ENCODE measurements at regions not wholly inside any gene's neighbourhood (a gene's known extent, or its start where the extent isn't known, plus 50 kb on each side); places are given as distances from the start of the nearest gene placed in this dataset.

DNA sequence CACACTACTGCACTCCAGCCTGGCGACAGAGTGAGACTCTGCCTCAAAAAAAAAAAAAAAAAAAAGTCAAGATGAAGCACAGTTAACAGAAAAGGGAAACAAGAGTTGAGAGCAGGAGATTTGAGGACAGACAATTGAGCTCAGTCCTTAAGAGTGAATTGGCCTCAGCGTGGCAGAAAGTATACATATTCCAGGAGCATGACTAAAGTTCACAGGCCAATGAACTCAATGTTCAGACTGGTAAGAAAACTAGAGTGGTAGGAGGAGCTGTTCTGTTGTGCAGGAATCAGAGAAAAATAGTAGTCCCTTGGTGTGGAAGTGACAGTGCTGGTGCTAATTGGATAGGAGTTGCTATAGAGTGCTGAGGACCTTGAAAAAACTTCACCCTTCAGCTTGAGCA is 60.0 kb downstream of the NRN1 start:
- POLR2A ChIA-PET = no interaction called here
- in situ Hi-C loops (cut with HindIII; ENCODE audit: low pct_unique_long_range_greater_than_20kb, low sequenced_read_pairs) = no loop called here

DNA sequence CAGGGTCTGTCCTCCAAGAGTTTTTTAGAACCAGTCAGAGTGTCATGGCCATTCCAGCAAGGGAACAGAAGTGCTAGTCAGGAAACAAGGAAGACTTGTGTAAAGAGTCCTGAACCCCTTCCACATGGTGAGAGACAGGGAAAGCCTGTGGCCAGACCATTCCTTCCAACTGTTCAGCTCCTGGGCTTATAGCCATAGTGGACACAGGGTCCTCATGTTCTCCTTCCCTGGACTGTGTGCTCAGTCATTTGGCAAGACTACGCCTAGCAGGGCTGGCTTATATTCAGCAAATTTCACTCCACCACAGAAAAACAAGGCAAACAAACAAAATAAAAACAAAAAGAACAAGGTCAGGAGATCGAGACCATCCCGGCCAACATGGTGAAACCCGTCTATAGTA is 60.5 kb downstream of the NRN1 start:
- Histone ChIP-seq H3K9me3 (ENCODE audit: control insufficient read depth, insufficient read depth, low read depth, low read length) (peaks cover 6% of the 10 kb centered on the region; the same call in 1 of the 2 replicates), H3K27me3 (ENCODE audit: control insufficient read depth, insufficient read depth, low read length) (no peaks in the 10 kb centered on the region), H3K4me3 (ENCODE audit: low read depth in 2 of 2, low read length in 2 of 2) (no peak overlapping the region), H3K27ac (ENCODE audit: low read length) (no peak overlapping the region), H3K4me1 (ENCODE audit: control insufficient read depth, insufficient read depth, low read length) (no peaks in the 10 kb centered on the region), H3K36me3 (ENCODE audit: control insufficient read depth, insufficient read depth, low read length) (no peaks in the 10 kb centered on the region)
- no peak for ATAC-seq
- no peak for DNase-seq (ENCODE audit: low read depth, low spot score)
- POLR2A ChIA-PET = no interaction called here
- CTCF ChIA-PET = no interaction called here
- intact Hi-C loops (cut with micrococcal nuclease; ENCODE audit: unreplicated experiment) = no loop called here
- TF ChIP-seq SIN3A (IDR thresholded peaks at IDR 0.05; ENCODE audit: borderline replicate concordance, insufficient read depth, low read depth, low read length) (no peak), TCF7L2 (IDR thresholded peaks at IDR 0.05; ENCODE audit: low read depth, low read length) (no peak), POLR2AphosphoS5 (IDR thresholded peaks at IDR 0.05; ENCODE audit: low read depth, low read length) (no peak)
- TF ChIP-seq, protein P1, sequence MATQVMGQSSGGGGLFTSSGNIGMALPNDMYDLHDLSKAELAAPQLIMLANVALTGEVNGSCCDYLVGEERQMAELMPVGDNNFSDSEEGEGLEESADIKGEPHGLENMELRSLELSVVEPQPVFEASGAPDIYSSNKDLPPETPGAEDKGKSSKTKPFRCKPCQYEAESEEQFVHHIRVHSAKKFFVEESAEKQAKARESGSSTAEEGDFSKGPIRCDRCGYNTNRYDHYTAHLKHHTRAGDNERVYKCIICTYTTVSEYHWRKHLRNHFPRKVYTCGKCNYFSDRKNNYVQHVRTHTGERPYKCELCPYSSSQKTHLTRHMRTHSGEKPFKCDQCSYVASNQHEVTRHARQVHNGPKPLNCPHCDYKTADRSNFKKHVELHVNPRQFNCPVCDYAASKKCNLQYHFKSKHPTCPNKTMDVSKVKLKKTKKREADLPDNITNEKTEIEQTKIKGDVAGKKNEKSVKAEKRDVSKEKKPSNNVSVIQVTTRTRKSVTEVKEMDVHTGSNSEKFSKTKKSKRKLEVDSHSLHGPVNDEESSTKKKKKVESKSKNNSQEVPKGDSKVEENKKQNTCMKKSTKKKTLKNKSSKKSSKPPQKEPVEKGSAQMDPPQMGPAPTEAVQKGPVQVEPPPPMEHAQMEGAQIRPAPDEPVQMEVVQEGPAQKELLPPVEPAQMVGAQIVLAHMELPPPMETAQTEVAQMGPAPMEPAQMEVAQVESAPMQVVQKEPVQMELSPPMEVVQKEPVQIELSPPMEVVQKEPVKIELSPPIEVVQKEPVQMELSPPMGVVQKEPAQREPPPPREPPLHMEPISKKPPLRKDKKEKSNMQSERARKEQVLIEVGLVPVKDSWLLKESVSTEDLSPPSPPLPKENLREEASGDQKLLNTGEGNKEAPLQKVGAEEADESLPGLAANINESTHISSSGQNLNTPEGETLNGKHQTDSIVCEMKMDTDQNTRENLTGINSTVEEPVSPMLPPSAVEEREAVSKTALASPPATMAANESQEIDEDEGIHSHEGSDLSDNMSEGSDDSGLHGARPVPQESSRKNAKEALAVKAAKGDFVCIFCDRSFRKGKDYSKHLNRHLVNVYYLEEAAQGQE (IDR thresholded peaks at IDR 0.05; ENCODE audit: insufficient read depth in 1 of 2, low read depth in 2 of 2, low read length in 1 of 2) = no peak
- TF ChIP-seq, protein P2, sequence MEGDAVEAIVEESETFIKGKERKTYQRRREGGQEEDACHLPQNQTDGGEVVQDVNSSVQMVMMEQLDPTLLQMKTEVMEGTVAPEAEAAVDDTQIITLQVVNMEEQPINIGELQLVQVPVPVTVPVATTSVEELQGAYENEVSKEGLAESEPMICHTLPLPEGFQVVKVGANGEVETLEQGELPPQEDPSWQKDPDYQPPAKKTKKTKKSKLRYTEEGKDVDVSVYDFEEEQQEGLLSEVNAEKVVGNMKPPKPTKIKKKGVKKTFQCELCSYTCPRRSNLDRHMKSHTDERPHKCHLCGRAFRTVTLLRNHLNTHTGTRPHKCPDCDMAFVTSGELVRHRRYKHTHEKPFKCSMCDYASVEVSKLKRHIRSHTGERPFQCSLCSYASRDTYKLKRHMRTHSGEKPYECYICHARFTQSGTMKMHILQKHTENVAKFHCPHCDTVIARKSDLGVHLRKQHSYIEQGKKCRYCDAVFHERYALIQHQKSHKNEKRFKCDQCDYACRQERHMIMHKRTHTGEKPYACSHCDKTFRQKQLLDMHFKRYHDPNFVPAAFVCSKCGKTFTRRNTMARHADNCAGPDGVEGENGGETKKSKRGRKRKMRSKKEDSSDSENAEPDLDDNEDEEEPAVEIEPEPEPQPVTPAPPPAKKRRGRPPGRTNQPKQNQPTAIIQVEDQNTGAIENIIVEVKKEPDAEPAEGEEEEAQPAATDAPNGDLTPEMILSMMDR (IDR thresholded peaks at IDR 0.05) = no peak
- in situ Hi-C loops (cut with HindIII; ENCODE audit: low pct_unique_long_range_greater_than_20kb, low sequenced_read_pairs) = no loop called here
- BruUV-seq (replicated peaks) = no TSS peak

More for the DNA sequence above, 60.0 kb downstream of the NRN1 start:
- CTCF ChIA-PET = no interaction called here
- DNase-seq (ENCODE audit: low read depth, low spot score) (no peak), ATAC-seq (no peak)
- H3K9me3 ChIP-seq (ENCODE audit: control insufficient read depth, insufficient read depth, low read depth, low read length) = peaks cover 6% of the 10 kb centered on the region; the same call in 1 of the 2 replicates
- no peak overlapping the region for H3K4me3 ChIP-seq (ENCODE audit: low read depth in 2 of 2, low read length in 2 of 2)
- intact Hi-C loops (cut with micrococcal nuclease; ENCODE audit: unreplicated experiment) = no loop called here
- no peaks in the 10 kb centered on the region for H3K4me1 ChIP-seq (ENCODE audit: control insufficient read depth, insufficient read depth, low read length)
- BruUV-seq (replicated peaks) = no TSS peak
- H3K27ac ChIP-seq (ENCODE audit: low read length) = no peak overlapping the region
- TF ChIP-seq TCF7L2 (IDR thresholded peaks at IDR 0.05; ENCODE audit: low read depth, low read length) = no peak
- TF ChIP-seq SIN3A (IDR thresholded peaks at IDR 0.05; ENCODE audit: borderline replicate concordance, insufficient read depth, low read depth, low read length) = no peak
- TF ChIP-seq POLR2AphosphoS5 (IDR thresholded peaks at IDR 0.05; ENCODE audit: low read depth, low read length) = no peak
- TF ChIP-seq, protein P1 (IDR thresholded peaks at IDR 0.05; ENCODE audit: insufficient read depth in 1 of 2, low read depth in 2 of 2, low read length in 1 of 2) = no peak
- TF ChIP-seq, protein P2 (IDR thresholded peaks at IDR 0.05) = no peak
- no peaks in the 10 kb centered on the region for H3K27me3 ChIP-seq (ENCODE audit: control insufficient read depth, insufficient read depth, low read length)
- no peaks in the 10 kb centered on the region for H3K36me3 ChIP-seq (ENCODE audit: control insufficient read depth, insufficient read depth, low read length)

Measured in Panc1 (cell line).